GM21381 (cell line): ENCODE measurements at regions not wholly inside any gene's neighbourhood (a gene's known extent, or its start where the extent isn't known, plus 50 kb on each side); places are given as distances from the start of the nearest gene placed in this dataset.
"Not testable (repeated sequence)": the region's sequence is repeated elsewhere in the genome, so short reads cannot be mapped to it uniquely, and the experiment has no call there.

Experiments used
- ATAC-seq: cut with Tn5 transposase; IDR thresholded peaks from one replicate; pipeline ENCODE4 v1.9.1; 2021; ENCODE audit warnings: mild to moderate bottlenecking, moderate library complexity; ENCODE audit not compliant: unreplicated experiment

DNA sequence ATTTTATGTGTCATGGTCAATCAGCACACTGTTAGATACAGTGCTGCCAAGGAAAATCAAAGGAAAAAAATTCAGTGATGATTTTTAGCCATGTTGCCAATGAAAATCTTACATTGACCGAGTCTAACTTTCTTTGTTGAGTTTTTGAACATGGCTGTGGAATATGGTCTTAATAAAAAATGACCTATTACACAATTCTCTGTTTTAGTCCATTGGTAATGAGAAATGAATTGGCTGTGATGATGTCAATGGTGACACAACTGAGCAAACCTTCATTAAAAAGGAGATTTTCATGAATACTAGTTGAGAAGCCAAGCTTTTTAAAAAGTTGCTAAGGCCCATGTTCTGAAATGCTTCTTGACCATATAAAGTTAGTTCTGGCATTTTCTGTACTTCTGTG, 225.9 kb upstream of the GYPA start:
- no peak for ATAC-seq

DNA sequence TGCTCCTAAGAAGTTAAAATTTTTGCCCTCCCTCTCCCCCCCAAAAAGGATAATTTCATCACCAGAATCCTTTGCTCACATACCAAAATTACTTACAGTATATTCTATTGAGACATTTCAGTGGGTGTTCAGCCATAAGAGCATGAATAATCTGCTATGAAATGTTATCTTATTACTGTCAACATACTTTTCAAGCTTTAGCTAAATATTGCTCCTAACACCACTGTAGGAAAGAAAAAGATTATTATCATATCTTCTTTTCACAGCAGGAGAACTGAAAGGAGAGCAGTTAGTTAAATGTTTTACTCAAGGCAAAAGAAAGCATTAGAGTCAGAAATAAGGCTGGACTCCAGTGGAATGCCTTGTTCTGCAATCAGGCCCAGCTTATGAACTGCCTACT, 231.0 kb upstream of the GYPA start:
- no peak for ATAC-seq

DNA sequence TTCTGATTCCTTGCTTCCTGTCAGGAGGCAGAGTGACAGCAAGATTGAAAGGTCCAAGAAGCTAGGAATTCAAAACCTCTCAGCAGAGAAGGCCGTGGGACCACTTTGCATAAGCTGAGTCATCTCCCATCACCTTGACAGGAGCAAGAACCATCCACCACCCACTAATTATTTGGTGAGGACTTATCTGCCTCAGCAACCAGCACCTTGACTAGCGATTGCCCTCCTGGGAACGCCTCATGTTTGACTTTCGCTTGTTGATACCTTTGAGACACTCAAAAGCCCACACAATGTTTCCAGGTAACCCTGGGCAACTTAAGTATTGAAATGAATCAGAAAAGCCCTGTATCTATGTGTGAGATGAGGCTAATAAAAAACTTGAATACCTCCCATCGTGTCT, 233.5 kb upstream of the GYPA start:
- peak; percentile 78 for ATAC-seq

DNA sequence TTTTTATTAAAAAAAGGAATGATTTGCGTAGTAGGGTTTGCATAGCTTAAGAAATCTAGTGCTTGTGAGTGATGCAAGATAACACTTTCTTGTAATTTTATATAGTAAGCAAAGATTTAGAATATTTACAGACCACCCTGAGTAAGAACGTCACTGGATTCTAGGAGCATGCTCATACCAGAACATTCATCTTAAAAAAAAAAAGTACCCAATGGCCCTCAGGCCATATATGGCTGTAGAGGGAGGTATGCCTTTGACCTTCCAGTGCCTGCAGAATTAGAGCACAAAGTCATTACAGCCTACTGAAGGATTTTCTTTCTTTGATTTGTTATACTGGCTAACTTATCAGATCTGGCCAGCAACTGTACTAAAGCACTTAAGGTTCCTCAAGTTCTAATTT, 236.3 kb upstream of the GYPA start:
- ATAC-seq, result no peak

DNA sequence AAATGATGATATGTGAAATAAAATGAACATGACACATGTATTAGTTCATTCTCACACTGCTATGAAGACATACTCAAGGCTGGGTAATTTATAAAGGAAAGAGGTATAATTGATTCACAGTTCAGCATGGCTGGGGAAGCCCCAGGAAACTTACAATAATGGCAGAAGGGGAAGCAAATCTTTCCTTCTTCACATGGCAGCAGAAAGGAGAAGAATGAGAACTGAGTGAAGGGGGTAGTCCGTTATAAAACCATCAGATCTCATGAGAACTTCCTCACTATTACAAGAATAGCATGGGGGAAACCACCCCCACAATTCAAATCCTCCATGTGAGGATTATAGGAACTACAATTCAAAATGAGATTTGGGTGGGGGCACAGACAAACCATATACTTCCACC, 243.9 kb upstream of the GYPA start:
- ATAC-seq, result no peak

DNA sequence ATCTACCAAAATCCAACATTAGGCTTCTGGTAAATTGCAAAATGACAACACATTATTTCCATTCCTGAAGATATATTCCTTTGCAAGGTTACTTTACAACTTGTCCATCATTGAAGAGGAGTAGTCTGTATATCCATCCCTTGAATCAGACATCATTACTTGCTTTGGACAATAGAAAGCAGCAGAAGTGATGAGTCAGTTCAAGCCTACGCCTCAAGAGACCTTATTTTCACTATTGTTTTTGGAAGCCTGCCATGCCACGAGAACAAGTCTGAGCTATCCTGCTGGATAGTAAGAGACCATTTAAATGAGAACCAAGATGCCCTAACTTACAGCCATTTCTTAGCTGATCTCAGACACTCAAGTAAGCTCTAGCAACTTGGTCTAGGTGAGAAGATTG, 246.0 kb upstream of the HHIP start:
- peak; percentile 75 for ATAC-seq

DNA sequence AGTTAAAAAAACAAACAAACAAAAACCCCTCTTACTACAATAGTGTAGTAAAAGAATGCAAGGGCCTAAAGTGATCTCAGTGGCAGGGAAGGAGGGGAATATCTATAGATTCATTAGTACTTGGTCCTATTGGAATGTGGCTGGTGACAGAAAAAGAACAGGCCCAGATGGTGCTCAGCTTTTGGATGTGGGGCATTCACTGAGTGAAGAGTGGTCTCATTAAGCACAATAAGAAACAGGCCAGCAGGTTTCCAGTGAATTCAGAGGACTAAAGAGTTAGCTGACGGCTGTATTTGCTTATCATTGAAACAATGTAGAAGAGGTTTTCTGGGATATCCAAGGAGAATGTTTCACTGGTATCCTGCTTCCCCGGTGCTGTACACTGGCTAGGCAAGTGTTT, 243.8 kb upstream of the HHIP start:
- no peak for ATAC-seq

DNA sequence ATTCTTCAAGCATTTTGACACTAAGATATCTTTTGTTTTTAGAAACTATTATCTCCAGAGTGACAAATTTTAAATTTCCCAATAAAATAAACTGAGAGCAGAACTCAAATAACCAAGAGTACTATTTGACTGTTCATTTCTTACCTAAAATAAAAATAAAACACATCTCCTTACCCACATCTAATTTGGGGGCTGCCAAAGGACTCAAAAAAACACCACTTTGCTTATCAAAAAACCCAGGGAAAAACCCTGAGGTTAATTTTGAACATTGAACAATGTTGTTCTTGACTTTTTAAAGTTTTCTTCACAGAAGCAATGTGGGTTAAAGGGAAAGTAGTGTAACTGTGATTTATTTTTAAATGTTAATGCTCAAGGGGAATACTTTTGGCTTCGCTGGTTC, 243.0 kb upstream of the HHIP start:
- ATAC-seq, result no peak

DNA sequence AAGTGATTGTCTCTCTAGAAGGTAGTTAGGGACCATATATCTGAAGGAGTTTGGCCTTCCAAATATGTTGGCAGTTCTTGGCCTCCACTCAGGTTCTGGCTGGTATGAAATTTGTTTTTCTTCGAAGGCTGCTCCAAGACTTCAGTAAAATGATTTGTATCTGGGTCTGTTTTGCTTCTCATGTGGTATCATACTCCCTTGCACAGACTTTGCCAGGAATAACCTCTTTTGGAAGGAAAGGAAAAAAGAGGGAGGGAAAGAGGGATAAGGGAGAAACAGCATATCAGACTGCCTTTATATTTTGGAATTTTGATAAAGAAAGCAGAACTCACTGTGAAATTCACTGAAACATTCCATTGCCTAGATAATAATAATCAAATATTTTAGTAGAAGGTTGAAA, 242.1 kb upstream of the HHIP start:
- ATAC-seq, result no peak

DNA sequence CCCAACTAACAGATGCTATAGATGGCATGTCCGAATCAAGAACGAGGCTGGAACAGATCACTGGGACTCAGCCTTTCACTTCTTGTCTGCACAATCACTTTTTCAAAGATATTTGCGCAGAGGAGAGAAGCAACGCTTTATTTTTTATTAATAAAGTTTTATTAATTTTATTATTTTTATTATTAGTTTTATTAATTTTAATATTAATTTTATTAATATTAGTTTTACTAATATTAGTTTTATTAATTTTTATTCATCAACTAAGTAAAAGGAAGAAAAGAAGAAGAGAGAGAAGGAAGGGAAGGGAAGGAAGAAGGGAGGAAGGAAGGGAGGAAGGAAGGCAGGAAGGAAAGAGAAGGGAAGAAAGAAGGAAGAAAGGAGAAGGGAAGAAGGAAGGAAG, 236.4 kb upstream of the HHIP start:
- no peak for ATAC-seq

DNA sequence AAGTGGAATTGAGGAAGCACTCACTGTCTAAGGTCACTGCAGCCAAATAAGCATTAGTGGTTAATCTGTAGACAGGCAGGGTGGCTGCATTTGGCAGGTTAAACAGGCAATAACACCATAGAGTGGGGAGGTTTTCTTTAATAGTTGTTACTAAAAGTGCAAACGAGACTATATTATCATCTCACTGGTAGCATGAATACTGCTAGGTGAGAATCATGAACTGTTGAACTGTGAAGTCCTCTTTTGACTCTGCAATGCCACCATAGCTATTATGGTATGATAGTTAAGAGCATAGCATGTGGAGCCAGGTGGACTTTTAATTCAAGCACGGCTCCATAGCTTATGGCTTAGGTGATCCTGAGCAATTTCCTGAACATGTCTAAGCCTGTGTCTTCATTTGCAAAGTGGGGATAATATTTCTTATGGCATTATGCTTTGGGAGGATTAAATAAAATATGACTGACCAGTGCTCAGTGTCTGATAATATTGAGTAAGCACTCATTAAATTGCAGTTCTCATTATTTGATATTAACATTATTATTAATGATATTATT, 235.6 kb upstream of the HHIP start:
- no peak for ATAC-seq

DNA sequence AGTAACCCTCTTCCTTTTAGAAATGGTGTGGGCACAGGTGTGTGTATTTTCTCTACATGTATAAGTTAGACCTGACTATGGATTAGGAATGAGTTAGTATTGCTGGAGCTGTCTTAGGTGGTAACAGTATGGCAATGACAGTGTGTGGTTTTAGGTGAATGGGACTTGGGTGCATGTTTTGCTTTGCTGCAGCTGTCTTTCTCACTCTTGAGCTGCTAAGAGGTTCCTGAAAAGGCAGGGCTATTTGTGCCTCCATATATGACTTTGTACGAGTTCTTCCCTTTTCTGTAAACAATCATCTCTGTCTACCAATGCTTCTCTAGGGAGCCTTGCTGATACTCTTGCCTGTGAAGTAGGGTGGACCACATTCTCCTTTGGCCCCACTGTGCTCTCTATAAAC, 234.8 kb upstream of the HHIP start:
- no peak for ATAC-seq

DNA sequence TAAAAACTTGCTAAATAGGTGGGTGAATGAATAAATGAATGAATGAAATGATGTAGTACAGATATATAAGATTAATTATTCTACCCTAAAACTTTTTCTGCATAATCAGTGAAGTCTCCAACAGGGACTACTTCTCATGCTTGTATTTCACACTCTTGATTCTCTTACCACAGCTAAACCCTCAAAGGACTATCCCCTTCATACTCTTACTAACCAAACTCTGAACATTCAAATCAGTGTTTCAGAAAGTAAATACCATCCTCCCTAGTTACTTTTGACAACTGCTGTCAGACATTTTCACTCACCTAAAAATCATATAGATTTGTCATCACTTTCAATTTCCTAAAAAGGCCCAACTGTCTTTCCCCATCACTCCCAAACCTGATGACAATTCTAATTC, 234.3 kb upstream of the HHIP start:
- ATAC-seq, result peak; percentile 58

DNA sequence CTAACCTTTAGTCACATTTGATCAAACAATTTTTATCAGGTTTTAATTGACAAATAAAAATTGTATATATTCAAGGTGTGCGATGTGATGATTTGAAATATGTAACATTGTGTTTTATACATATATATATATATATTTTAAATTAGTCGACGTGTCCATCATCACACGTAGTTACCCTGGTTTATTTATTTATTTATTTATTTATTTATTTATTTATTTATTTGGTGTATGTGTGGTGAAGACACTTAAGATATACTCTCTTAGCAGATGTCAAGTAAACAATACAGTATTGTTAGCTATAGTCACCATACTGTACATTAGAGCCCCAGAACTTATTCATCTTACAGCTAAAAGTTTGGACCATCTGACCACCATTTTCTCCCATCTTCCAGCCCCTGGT, 224.9 kb upstream of the HHIP start:
- ATAC-seq, result no peak

DNA sequence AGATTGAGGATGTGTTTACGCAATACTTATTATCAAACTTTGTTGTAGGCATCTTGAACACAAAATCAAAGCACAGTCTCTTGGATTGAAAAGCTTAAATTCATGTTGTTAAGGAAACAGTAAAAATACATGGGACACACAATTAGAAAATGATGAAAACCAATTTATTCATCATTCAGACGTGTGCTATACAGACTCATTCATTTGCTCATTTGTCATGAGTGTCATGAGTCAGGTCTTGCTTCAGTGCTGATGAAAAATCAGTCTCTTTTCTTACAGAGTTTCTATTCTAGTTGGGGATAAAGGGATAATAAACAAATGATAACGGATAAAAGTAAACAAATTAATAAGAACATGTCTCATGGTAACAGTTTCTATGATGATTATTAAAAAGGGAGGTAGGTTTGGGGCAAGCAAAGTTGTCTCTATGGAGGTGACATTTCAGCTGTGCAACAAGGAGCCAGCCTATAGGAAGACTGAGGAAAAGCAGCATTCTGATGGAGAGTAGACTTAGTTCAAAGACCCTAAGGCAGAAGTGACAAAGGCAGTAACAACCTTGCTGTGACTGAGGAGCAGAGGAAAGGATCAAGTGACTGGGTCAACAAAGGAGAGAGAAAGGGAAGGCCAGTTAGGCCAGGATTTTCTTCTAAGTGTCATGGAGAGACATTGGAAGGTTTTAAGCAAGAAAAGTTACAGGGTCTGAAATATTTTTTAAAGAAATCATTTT, 224.0 kb upstream of the HHIP start:
- no peak for ATAC-seq

DNA sequence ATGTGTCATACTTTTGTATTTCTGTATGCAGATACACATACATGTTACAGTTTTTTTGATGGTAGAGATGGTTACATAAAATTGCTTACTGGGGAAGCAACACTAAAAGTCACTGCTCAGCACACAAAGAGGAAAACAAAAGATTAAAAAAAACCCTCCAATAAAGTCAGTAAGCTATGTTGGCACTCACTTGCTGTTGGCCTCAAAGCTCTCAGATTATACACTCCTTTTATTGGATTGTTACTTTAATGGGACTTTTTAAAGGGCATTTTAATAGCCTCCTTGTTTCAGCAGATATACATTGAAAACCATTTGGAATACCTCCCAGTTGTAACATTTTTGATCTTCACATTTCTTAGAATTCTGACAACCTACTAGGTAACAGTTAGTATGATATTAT, 222.0 kb upstream of the HHIP start:
- ATAC-seq, result no peak

DNA sequence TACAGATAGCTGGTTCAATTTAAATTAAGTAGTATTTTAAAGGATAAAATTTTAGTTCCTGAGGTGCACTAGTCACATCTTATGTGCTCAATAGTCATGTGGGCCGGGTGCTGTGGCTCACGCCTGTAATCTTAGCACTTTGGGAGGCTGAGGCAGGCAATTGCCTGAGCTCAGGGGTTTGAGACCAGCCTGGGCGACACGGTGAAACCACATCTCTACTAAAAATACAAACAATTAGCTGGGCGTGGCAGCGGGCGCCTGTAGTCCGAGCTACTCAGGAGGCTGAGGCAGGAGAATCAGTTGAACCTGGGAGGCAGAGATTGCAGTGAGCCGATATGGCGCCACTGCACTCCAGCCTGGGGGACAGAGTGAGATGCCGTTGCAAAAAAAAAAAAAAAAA, 219.9 kb upstream of the HHIP start:
- ATAC-seq, result not testable (repeated sequence)

DNA sequence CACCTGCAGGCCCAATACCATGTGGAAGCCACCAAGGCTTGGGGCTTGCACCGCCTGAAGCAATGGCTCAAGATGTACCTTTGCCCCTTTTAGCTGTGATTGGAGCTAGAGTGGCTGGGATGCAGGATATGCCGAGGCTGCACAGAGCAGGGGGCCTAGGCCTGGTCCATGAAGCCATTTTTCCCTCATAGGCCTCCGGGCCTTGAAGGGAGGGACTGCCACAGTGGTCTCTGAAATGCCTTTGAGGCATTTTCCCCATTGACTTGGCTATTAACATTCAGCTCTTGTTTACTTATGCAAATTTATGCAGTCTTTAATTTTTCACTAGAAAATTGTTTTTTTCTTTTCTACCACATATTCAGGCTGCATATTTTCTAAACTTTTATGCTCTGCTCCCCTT, 203.2 kb upstream of the HHIP start:
- no peak for ATAC-seq

DNA sequence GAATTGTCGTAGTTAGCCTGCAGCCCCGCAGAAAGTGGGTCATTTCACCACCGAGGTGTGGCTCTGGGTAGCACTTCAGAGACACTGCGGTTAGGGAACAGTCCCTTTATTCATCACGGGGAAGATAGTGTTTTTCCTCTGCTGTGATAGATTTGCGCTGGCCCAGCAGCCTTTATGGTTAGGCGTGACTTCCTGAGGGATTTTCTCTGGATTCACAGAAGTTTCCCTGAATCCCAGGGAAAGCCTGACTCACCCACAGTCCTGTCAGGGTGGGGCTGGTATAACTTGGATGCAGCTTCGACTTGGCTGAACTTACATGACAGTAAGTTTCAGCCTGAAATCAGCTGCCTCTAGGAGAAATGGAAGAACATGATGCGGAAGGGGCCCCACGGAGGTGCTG, 196.3 kb upstream of the HHIP start:
- no peak for ATAC-seq

DNA sequence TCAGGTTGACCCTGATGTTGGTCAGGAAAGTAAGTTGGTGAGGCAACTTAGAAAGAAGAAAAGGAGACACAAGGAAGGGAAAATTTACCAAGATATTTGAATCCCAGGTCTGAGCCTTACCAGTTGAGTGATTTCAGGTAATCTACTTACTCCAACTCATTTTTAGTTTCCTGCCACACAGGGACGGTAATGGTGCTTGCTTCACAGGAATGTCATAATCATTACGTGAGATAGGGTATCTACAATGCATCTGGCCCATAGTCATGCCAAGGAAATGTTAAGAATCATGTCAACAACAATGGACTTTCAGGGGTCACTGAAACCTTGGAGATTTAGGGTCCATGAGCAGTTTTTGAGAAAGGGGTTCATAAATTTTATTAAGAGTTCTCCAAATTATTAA, 195.4 kb upstream of the HHIP start:
- ATAC-seq, result no peak

DNA sequence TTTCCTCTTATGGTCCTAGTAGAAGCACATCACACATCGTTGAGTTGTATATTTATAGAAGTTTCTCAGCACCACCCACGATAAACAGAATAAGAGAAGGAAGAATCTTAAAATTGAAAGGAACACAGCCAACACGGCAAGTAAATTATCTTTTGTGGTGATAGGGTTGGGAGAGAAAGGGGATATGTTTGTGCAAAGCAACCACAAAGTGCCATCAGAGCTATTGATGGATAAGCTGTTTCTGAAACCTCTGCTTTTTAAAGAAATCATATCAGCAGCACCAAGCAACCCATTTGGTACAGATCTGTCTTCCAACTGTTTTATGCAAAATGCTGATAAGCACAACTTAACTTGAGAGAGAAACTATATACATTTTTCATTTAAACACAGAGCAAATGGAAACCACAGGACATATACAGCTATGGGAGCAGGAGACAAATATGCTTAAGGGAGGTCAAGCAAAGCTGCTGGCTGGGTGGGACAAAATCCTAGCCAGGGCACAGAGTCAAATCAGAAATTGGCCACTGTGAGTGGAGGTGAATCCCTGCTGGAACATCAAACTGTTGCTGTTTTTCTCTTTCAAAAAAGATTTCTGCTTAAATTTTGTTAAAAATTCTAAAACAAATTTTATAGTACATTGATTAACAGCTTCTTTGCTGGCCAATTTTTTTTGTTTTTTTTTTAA, 194.0 kb upstream of the HHIP start:
- no peak for ATAC-seq

DNA sequence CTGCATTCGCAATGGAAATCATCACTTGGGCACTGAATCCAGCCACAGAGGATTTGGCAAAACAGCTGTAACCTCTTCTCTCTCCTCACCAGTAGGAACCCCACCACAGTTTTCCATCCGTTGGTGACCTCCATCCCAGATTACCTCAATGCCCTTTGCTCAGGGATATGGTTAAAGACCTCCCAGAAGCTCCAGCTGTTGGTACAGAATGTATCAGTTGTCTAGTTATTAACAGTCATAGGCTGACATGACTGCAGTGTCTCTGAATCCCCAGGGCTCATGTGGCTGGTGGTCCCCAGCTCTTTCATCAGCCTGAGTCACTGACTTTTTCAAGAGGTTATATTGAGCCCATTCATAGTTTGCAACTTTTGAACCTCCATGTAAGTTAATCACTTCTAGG, 189.8 kb upstream of the HHIP start:
- no peak for ATAC-seq

DNA sequence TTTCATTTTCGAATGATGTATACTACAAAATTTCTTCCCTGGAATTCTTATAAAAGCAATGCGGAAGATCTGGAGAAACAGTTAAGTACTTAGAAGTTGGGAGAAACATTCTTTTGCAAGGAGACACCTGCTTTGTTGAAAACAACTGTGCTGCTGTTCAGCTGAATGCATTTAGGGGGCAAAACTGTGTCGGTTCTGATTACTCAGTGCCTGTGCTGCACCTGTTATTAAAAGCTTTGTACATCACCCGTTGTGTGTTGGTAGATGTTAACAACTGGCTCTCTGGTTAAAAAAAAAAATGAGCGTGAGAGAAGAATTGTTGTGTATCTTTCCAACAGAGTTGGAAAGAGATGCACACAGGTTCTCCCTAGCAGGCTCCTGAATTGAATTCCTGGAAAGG, 184.1 kb upstream of the HHIP start:
- ATAC-seq, result no peak
